Vagina (tissue), 2 donors: ENCODE measurements at regions not wholly inside any gene's neighbourhood (a gene's known extent, or its start where the extent isn't known, plus 50 kb on each side); places are given as distances from the start of the nearest gene placed in this dataset.

Experiments
- DNase-seq, 2 donors: peaks; one replicate each; pipeline ENCODE4 v3.0.0-alpha.2; 2017; ENCODE audit errors: extremely low spot score in 2 of 2
- H3K27ac ChIP-seq: fragments of 200-600 bp; sonication (generic); one replicate; pipeline ENCODE4 v1.5.1; 2019
- H3K27me3 ChIP-seq: fragments of 200-600 bp; sonication (generic); one replicate; pipeline ENCODE4 v1.5.1; 2019
- H3K36me3 ChIP-seq, 2 donors: fragments of 200-600 bp; sonication (generic); one replicate each; pipeline ENCODE4 v1.5.1; 2017 to 2019
- H3K4me1 ChIP-seq: fragments of 200-600 bp; sonication (generic); one replicate; pipeline ENCODE4 v1.5.1; 2019
- H3K4me3 ChIP-seq, 2 donors: fragments of 200-600 bp; sonication (generic); 1 replicate in 1 of 2; 2 replicates in 1 of 2; pipeline ENCODE4 v1.5.1; 2016 to 2019
- H3K9me3 ChIP-seq: fragments of 200-600 bp; sonication (generic); one replicate; pipeline ENCODE4 v1.5.1; 2019
- CTCF ChIP-seq, 3 experiments: fragments of 450-650 bp in 2 of 3; fragments of 200-600 bp in 1 of 3; sonication (generic) in 1 of 3; IDR thresholded peaks; one replicate each; pipeline ENCODE4 v1.5.1; 2017 to 2019; ENCODE audit warnings: antibody characterized with exemption in 3 of 3, mild to moderate bottlenecking in 2 of 3, moderate library complexity in 2 of 3
- POLR2A ChIP-seq, 2 donors: fragments of 450-650 bp; IDR thresholded peaks; one replicate each; pipeline ENCODE4 v1.6.1; 2017; ENCODE audit warnings: antibody characterized with exemption in 2 of 2, mild to moderate bottlenecking in 2 of 2, moderate library complexity in 2 of 2
- POLR2AphosphoS5 ChIP-seq, 2 donors: sonication (generic); formaldehyde crosslinking; IDR thresholded peaks; one replicate each; pipeline ENCODE4 v1.9.0; 2017; ENCODE audit warnings: antibody characterized with exemption in 2 of 2, mild to moderate bottlenecking in 2 of 2, low read depth in 1 of 2; ENCODE audit not compliant: insufficient read depth in 1 of 2
- intact Hi-C: fragments of 100-400 bp; cut with DNase I; formaldehyde crosslinking; loops from one replicate; pipeline ENCODE4 v1.15.1; 2023

GRCh38 chr7:115135146-115135545 is 213.3 kb downstream of the MDFIC start:
- no peak for DNase-seq
- H3K4me3 ChIP-seq, result no peak overlapping the region
- no peaks in the 10 kb centered on the region for H3K27me3 ChIP-seq
- no peak overlapping the region for H3K27ac ChIP-seq
- no peaks in the 10 kb centered on the region for H3K9me3 ChIP-seq
- no peaks in the 10 kb centered on the region for H3K36me3 ChIP-seq
- H3K4me1 ChIP-seq, result no peaks in the 10 kb centered on the region
- intact Hi-C loops, result no loop called here
- TF ChIP-seq CTCF (IDR thresholded peaks at IDR 0.05), result no peak

- Histone ChIP-seq H3K36me3 (no peaks in the 10 kb centered on the region), H3K27ac (no peak overlapping the region), H3K9me3 (no peaks in the 10 kb centered on the region), H3K4me3 (no peak overlapping the region), H3K27me3 (no peaks in the 10 kb centered on the region), H3K4me1 (no peaks in the 10 kb centered on the region)
- intact Hi-C loops, result no loop called here
- TF ChIP-seq POLR2AphosphoS5 (IDR thresholded peaks at IDR 0.05; ENCODE audit: insufficient read depth in 1 of 2, low read depth in 1 of 2) (no peak), CTCF (IDR thresholded peaks at IDR 0.05) (no peak), POLR2A (IDR thresholded peaks at IDR 0.05) (no peak)
- DNase-seq, result no peak
Observed at GRCh38 chr7:115133248-115133647, 211.4 kb downstream of the MDFIC start.

- TF ChIP-seq POLR2A (IDR thresholded peaks at IDR 0.05) (no peak), CTCF (IDR thresholded peaks at IDR 0.05) (no peak), POLR2AphosphoS5 (IDR thresholded peaks at IDR 0.05; ENCODE audit: insufficient read depth in 1 of 2, low read depth in 1 of 2) (no peak)
- no peaks in the 10 kb centered on the region for H3K4me1 ChIP-seq
- H3K27me3 ChIP-seq, result no peaks in the 10 kb centered on the region
- H3K4me3 ChIP-seq, result no peak overlapping the region
- H3K27ac ChIP-seq, result no peak overlapping the region
- intact Hi-C loops, result no loop called here
- H3K9me3 ChIP-seq, result no peaks in the 10 kb centered on the region
- H3K36me3 ChIP-seq, result no peaks in the 10 kb centered on the region
- no peak for DNase-seq
Observed at GRCh38 chr7:115132096-115132495, 210.2 kb downstream of the MDFIC start.

GRCh38 chr7:115128154-115128553 is 206.3 kb downstream of the MDFIC start:
- no peaks in the 10 kb centered on the region for H3K27me3 ChIP-seq
- H3K4me1 ChIP-seq, result no peaks in the 10 kb centered on the region
- H3K36me3 ChIP-seq, result no peaks in the 10 kb centered on the region
- intact Hi-C loops, result no loop called here
- no peak overlapping the region for H3K27ac ChIP-seq
- TF ChIP-seq CTCF (IDR thresholded peaks at IDR 0.05), result no peak
- no peak for TF ChIP-seq POLR2A (IDR thresholded peaks at IDR 0.05)
- TF ChIP-seq POLR2AphosphoS5 (IDR thresholded peaks at IDR 0.05; ENCODE audit: insufficient read depth in 1 of 2, low read depth in 1 of 2), result no peak
- DNase-seq, result no peak
- no peak overlapping the region for H3K4me3 ChIP-seq
- H3K9me3 ChIP-seq, result no peaks in the 10 kb centered on the region

- Histone ChIP-seq H3K4me3 (no peak overlapping the region), H3K27me3 (no peaks in the 10 kb centered on the region), H3K36me3 (no peaks in the 10 kb centered on the region), H3K9me3 (no peaks in the 10 kb centered on the region), H3K27ac (no peak overlapping the region), H3K4me1 (no peaks in the 10 kb centered on the region)
- TF ChIP-seq POLR2AphosphoS5 (IDR thresholded peaks at IDR 0.05; ENCODE audit: insufficient read depth in 1 of 2, low read depth in 1 of 2), result no peak
- TF ChIP-seq POLR2A (IDR thresholded peaks at IDR 0.05), result no peak
- no peak for TF ChIP-seq CTCF (IDR thresholded peaks at IDR 0.05)
- DNase-seq, result no peak
- intact Hi-C loops, result no loop called here
Observed at GRCh38 chr7:115127399-115128021, 205.6 kb downstream of the MDFIC start.
